Activated naive CD8-positive, alpha-beta T cell treated with anti-CD3 and anti-CD28 coated beads, Interleukin-2, amount 50 U/mL, for 24 hours (primary cell): ENCODE measurements at regions not wholly inside any gene's neighbourhood (a gene's known extent, or its start where the extent isn't known, plus 50 kb on each side); places are given as distances from the start of the nearest gene placed in this dataset.
"Not testable (repeated sequence)": the region's sequence is repeated elsewhere in the genome, so short reads cannot be mapped to it uniquely, and the experiment has no call there.

Source experiments
- ATAC-seq: fragments of 150-1000 bp; cut with Tn5 transposase; one replicate; pipeline ENCODE4 v1.10.0; 2021
- DNase-seq: peaks from one replicate; pipeline ENCODE4 v3.0.0; 2021
- H3K27ac Mint-ChIP-seq: one replicate; pipeline ENCODE4 v1.8.0; 2021; ENCODE audit warnings: mild to moderate bottlenecking, mixed read lengths
- H3K27me3 Mint-ChIP-seq: one replicate; pipeline ENCODE4 v1.8.0; 2021; ENCODE audit warnings: mixed read lengths
- H3K36me3 Mint-ChIP-seq: one replicate; pipeline ENCODE4 v1.8.0; 2021; ENCODE audit warnings: low read depth, mixed read lengths
- H3K4me1 Mint-ChIP-seq: one replicate; pipeline ENCODE4 v1.8.0; 2021; ENCODE audit warnings: mixed read lengths
- H3K4me3 Mint-ChIP-seq: one replicate; pipeline ENCODE4 v1.8.0; 2021; ENCODE audit warnings: mild to moderate bottlenecking, moderate library complexity, mixed read lengths
- H3K9me3 Mint-ChIP-seq: one replicate; pipeline ENCODE4 v1.8.0; 2021; ENCODE audit warnings: mixed read lengths

DNA sequence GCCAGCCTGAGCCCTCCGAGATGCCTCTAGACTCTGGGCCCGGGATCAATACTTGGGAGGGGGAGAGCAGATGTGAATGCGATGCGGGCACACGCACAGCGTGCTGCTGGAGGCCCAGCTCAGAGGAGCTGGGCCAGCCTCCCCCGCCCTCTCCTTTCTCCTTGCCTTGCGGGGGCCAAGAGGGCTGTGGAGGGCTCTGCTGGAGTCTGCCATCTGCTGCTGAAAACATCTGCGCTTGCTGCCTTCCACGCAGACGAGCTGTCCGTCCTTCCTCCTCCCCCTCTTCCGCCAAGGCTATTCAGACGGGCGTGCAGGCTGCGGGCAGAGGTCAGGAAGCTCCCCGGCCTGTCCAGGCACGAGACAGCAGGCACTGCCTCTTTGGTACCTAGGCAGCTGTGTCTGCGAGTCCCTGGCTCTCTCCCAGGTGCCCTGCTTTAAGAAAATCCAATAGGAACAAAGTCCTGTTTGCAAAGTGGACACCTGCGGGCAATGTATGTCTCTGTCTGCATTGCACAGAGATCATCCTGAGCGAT lies 75.2 kb downstream of the SPRING1 start:
- H3K4me3 Mint-ChIP-seq, result no peak overlapping the region
- H3K27ac Mint-ChIP-seq, result no peak overlapping the region
- DNase-seq, result no peak
- no peaks in the 10 kb centered on the region for H3K36me3 Mint-ChIP-seq
- H3K4me1 Mint-ChIP-seq, result peaks cover 1% of the 10 kb centered on the region
- H3K27me3 Mint-ChIP-seq, result peaks cover 8% of the 10 kb centered on the region
- ATAC-seq, result no peak
- H3K9me3 Mint-ChIP-seq, result no peaks in the 10 kb centered on the region

DNA sequence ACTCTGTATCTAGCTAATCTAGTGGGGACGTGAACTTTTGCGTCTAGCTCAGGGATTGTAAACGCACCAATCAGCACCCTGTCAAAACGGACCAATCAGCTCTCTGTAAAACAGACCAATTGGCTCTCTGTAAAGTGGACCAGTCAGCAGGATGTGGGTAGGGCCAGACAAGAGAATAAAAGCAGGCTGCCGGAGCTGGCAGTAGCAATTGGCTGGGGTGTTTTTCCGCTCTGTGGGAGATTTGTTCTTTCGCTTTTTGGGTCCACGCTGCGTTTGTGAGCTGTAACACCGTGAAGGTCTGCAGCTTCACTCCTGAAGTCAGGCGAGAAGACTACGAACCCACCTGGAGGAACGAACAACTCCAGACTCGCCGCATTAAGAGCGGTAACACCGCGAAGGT lies 76.5 kb downstream of the SPRING1 start:
- Mint-ChIP-seq H3K4me1 (peaks cover 1% of the 10 kb centered on the region), H3K27ac (no peak overlapping the region), H3K9me3 (no peaks in the 10 kb centered on the region), H3K36me3 (no peaks in the 10 kb centered on the region), H3K27me3 (peaks cover 8% of the 10 kb centered on the region), H3K4me3 (no peak overlapping the region)
- ATAC-seq, result no peak
- no peak for DNase-seq

DNA sequence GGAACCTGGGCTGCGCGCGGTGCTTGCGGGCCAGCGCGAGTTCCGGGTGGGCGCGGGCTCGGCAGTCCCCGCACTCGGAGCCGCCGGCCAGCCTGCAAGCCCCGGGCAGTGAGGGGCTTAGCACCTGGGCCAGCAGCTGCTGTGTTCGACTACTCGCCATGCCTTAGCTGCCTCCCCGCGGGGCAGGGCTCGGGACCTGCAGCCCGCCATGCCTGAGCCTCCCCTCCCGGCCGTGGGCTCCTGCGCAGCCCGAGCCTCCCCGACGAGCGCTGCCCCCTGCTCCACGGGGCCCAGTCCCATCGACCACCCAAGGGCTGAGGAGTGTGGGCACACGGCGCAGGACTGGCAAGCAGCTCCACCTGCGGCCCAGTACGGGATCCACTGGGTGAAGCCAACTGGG lies 77.1 kb downstream of the SPRING1 start:
- not testable (repeated sequence) for ATAC-seq, H3K27ac Mint-ChIP-seq, H3K27me3 Mint-ChIP-seq, H3K4me1 Mint-ChIP-seq, H3K4me3 Mint-ChIP-seq, DNase-seq, H3K9me3 Mint-ChIP-seq, H3K36me3 Mint-ChIP-seq

DNA sequence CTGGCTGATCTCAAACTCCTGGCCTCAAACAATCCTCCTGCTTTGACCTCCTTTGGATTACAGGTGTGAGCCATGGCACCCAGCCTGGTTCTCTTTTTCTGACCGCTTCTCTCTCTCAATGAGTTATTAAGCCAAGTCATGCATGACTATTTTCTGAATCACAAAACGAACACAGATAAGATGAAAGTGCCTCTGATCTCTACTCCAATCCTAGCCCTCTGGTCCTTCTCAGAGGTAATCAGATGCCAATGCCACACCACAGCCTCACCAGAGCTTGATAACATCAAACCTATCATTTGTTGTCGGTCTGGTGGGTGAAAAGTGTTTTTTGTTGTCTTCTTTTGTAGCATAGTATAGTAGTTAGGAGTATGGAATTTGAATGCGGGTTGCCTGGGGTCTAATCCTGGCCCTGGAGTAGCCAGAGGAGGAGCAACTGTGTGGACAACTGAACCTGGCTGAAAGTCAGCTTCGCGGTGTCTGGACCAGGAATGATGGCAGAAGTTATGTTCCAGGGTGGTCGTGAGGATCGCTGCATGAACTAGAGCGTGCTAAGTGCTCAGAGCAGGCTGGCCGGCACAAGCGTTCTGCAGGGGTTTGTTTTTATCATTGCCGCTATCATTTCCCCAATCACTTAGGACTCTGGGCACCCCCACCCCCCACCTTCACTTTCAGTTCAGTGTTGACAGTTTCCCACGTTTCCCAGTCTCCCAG lies 77.9 kb downstream of the SPRING1 start:
- ATAC-seq (no peak), DNase-seq (no peak)
- no peaks in the 10 kb centered on the region for H3K9me3 Mint-ChIP-seq
- H3K4me3 Mint-ChIP-seq, result no peak overlapping the region
- H3K27me3 Mint-ChIP-seq, result peaks cover 8% of the 10 kb centered on the region
- H3K27ac Mint-ChIP-seq, result no peak overlapping the region
- H3K4me1 Mint-ChIP-seq, result peaks cover 1% of the 10 kb centered on the region
- H3K36me3 Mint-ChIP-seq, result no peaks in the 10 kb centered on the region

DNA sequence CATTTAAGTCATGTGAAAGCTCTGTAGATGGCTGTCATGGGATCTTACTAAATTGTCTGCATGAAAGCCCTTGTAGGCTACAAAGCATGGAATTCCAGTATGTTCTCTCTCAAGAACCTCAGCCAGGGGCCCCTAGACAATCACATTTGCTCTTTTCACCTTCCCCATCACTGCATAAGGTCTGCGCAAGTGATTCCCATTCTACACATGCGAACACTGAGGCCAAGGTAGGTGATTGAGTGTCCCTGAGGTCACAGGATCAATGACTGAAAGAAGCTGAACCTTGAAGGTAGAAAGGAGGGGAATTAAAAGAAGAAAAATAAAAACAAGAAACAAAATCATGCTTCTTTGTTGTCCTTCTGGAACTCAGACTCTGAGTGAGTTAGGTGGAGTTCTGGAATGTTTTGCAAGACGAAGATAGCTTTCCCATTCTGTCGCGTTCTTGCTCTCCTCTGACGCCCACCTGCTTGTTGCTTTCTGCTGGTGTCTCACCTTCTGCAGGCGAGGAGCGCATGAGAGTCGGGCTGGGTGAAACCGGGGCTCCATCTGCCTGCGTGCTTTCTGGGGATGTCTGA lies 79.9 kb downstream of the SPRING1 start:
- H3K4me3 Mint-ChIP-seq, result no peak overlapping the region
- H3K27me3 Mint-ChIP-seq, result peaks cover 8% of the 10 kb centered on the region
- H3K27ac Mint-ChIP-seq, result no peak overlapping the region
- H3K36me3 Mint-ChIP-seq, result no peaks in the 10 kb centered on the region
- H3K4me1 Mint-ChIP-seq, result peaks cover 1% of the 10 kb centered on the region
- H3K9me3 Mint-ChIP-seq, result peaks cover 3% of the 10 kb centered on the region
- no peak for DNase-seq
- no peak for ATAC-seq

DNA sequence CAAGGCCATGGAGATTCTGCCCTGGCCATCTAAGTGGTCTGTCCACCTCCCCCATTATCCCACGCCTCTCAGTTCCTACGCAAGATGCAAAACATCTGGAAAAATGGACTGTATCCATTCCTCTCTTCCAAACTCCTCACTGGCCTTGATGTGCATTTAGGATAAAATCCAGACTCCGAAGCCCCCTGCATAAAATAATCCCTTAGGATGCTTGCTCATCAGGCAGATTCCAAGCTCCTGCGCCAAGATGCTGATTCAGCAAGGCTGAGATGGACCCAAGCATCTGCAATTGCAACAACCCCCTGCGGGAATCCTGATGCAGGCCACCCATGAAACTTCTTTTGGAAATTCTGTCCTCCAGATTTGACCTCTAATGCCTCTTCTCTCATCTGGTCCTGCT lies 81.6 kb downstream of the SPRING1 start:
- Mint-ChIP-seq H3K4me1 (peaks cover 2% of the 10 kb centered on the region), H3K36me3 (no peaks in the 10 kb centered on the region), H3K9me3 (peaks cover 4% of the 10 kb centered on the region), H3K27me3 (peaks cover 8% of the 10 kb centered on the region), H3K27ac (no peak overlapping the region), H3K4me3 (no peak overlapping the region)
- no peak for ATAC-seq
- DNase-seq, result no peak

DNA sequence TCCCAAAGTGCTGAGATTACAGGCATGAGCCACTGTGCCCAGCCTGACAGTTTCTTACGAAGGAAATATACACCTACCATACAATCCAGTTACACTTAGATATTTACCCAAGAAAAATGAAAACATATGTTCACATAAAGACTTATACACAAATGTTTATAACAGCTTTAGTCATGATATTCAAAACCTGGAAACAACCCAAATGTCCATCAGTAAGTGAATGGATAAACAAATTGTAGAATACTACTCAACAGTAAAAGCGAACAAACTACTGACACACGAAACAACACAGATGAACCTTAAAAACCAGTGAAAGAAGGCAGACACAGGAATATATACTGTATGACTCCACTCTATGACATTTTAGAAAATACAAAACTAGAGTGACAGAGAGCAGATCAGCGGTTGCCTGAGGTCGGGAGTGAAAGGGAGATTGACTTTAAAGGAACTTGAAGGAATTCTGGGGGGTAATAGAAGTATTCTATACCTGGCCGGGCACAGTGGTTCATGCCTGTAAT lies 83.6 kb downstream of the SPRING1 start:
- Mint-ChIP-seq H3K27me3 (peaks cover 4% of the 10 kb centered on the region), H3K9me3 (peaks cover 4% of the 10 kb centered on the region), H3K27ac (no peak overlapping the region), H3K36me3 (no peaks in the 10 kb centered on the region), H3K4me1 (peaks cover 3% of the 10 kb centered on the region), H3K4me3 (no peak overlapping the region)
- ATAC-seq, result no peak
- no peak for DNase-seq

DNA sequence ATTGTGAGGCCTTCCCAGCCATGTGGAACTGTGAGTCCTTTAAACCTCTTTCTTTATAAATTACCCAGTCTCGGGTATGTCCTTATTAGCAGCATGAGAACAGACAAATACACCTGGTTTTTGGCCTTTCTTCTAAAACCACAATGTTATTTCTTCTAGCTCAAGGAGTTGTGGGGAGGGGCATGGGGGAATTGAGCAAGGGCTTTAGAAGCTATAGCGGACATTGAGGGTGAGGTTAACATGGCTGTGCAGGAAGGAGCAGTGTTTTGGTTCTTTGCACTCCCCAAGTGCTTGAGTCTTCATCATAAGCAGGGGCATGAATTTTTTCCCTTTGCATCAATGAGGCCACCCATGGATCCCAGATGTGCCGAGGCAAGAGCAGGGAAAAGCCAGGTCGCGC lies 86.8 kb downstream of the SPRING1 start:
- DNase-seq, result no peak
- no peak overlapping the region for H3K4me3 Mint-ChIP-seq
- H3K9me3 Mint-ChIP-seq, result peaks cover 4% of the 10 kb centered on the region
- no peak overlapping the region for H3K27ac Mint-ChIP-seq
- no peaks in the 10 kb centered on the region for H3K36me3 Mint-ChIP-seq
- no peak for ATAC-seq
- H3K27me3 Mint-ChIP-seq, result no peaks in the 10 kb centered on the region
- peaks cover 3% of the 10 kb centered on the region for H3K4me1 Mint-ChIP-seq

DNA sequence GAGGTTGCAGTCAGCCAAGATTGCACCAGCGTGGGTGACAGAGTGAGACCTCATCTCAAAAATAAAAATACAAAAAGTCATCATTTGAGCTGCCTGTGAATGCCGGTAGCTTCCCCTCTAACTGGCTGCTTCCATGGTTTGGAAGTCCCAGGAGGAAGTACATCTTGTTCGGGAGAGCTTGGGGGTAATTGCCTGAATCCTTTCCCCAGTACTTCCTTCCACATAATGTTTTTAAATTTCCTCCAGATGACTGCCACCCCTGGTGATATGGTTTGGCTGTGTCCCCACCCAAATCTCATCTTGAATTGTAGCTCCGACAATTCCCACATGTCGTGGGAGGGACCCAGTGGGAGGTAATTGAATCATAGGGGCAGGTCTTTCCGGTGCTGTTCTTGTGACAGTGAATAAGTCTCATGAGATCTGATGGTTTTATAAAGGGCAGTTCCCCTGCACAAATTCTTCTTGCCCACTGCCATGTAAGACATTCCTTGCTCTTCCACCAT lies 87.2 kb downstream of the SPRING1 start:
- no peak for ATAC-seq
- no peaks in the 10 kb centered on the region for H3K27me3 Mint-ChIP-seq
- H3K4me1 Mint-ChIP-seq, result peaks cover 3% of the 10 kb centered on the region

DNA sequence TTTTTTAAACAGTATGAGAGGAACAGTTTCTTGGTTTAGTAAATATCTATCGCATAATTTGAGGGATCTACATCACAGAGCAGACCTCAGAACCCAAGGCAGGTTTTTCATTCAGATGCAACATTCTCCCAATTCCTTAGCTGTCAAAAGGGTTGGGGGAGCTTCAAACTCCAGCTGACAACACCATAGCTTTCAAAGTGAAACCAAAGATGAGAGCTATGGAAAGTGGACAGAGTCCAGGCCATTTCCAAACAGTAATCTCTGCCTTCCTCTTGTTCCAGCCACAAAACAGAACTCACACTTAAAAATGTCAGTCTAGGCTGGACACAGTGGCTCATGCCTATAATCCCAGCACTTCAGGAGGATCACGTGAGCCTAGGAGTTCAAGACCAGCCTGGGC lies 87.8 kb downstream of the SPRING1 start:
- peaks cover 4% of the 10 kb centered on the region for H3K9me3 Mint-ChIP-seq
- H3K4me1 Mint-ChIP-seq, result peaks cover 3% of the 10 kb centered on the region
- H3K36me3 Mint-ChIP-seq, result no peaks in the 10 kb centered on the region
- H3K27ac Mint-ChIP-seq, result no peak overlapping the region
- DNase-seq (no peak), ATAC-seq (no peak)
- no peaks in the 10 kb centered on the region for H3K27me3 Mint-ChIP-seq
- H3K4me3 Mint-ChIP-seq, result no peak overlapping the region

More for the DNA sequence above, 87.2 kb downstream of the SPRING1 start:
- DNase-seq, result no peak
- Mint-ChIP-seq H3K9me3 (peaks cover 4% of the 10 kb centered on the region), H3K36me3 (no peaks in the 10 kb centered on the region), H3K4me3 (no peak overlapping the region), H3K27ac (no peak overlapping the region)

DNA sequence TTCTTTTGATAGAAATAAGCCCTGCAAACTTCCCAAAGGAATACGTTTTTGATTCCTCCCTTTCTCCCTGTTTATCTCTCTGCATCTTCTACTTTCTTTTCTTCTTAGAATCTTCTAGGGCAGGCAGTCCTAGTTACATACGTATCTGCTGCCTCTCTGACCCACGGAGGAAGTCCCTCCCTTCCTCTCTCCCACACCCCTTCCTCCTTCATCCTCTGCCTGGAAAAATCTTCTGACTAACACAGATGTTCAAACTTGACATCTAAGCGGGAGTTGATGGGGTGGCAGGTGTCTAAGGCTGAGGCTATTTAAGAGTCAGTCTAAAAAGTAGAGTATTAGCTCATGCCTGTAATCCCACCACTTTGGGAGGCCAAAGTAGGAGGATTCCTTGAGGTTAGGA lies 88.6 kb downstream of the MAP1LC3B2 start:
- ATAC-seq, result no peak
- H3K4me3 Mint-ChIP-seq, result no peak overlapping the region
- no peak for DNase-seq
- peaks cover 3% of the 10 kb centered on the region for H3K4me1 Mint-ChIP-seq
- no peaks in the 10 kb centered on the region for H3K27me3 Mint-ChIP-seq
- no peak overlapping the region for H3K27ac Mint-ChIP-seq
- H3K9me3 Mint-ChIP-seq, result no peaks in the 10 kb centered on the region
- H3K36me3 Mint-ChIP-seq, result no peaks in the 10 kb centered on the region

DNA sequence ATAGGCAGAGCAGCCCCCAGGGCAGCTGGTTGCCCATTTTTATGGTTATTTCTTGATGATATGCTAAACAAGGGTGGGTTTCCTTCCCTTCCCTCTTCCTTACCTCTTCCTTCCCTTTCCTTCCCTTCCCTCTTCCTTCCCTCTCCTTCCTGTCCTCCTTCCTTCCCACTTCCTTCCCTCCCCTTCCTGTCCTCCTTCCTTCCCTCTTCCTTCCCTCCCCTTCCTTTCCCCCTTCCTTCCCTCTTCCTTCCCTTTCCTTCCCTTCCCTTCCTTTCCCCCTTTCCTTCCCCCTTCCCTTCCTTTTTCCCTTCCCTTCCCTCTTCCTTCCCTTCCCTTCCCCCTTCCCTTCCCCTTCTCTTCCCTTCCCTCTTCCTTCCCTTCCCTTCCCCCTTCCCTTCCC lies 87.7 kb downstream of the MAP1LC3B2 start:
- ATAC-seq, result no peak
- H3K27me3 Mint-ChIP-seq, result no peaks in the 10 kb centered on the region
- H3K27ac Mint-ChIP-seq, result no peak overlapping the region
- H3K4me1 Mint-ChIP-seq, result peaks cover 3% of the 10 kb centered on the region
- no peak overlapping the region for H3K4me3 Mint-ChIP-seq
- DNase-seq, result no peak
- no peaks in the 10 kb centered on the region for H3K36me3 Mint-ChIP-seq
- H3K9me3 Mint-ChIP-seq, result no peaks in the 10 kb centered on the region

DNA sequence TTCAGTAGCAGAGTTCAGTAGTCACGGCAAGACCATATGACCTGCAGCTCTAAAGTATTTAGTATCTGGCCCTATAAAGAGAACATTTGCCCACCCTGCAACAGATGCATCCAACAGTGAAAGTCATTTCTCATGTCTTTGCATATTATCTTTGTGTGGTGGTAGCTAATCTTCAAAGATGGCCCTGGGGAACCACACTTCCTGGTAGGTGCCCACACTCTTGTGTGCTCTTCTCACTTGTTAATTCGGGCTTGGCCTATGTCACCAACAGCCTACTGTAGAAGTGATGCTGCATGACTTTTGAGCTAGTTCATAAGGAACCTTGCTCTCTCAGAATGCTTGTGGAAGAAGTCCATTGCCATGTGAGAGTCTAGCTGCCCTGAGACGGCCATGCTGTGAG lies 85.6 kb downstream of the MAP1LC3B2 start:
- Mint-ChIP-seq H3K36me3 (no peaks in the 10 kb centered on the region), H3K4me1 (no peaks in the 10 kb centered on the region)

DNA sequence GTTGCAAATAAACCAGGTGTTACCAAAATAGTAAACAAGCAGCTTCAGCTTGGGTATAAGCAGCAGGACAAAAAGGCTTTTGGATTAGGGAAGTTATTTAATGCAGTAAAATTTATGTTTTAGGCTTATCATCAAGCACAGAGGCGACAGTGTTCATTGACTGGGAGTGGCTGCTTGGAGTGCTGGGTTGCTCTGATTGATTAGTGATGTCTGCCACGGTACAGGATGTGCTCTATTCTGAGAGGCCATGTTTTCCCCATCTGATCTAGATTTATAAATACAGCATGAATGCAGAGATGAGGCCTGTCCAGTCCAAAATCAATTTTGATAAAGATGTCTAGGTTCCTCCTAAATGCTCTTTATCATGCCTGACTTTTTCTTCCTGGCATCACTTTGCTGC lies 83.5 kb downstream of the MAP1LC3B2 start:
- no peak for DNase-seq
- H3K9me3 Mint-ChIP-seq, result no peaks in the 10 kb centered on the region

More for the DNA sequence above, 85.6 kb downstream of the MAP1LC3B2 start:
- Mint-ChIP-seq H3K4me3 (no peak overlapping the region), H3K27me3 (no peaks in the 10 kb centered on the region), H3K27ac (no peak overlapping the region), H3K9me3 (no peaks in the 10 kb centered on the region)
- ATAC-seq (no peak), DNase-seq (no peak)

DNA sequence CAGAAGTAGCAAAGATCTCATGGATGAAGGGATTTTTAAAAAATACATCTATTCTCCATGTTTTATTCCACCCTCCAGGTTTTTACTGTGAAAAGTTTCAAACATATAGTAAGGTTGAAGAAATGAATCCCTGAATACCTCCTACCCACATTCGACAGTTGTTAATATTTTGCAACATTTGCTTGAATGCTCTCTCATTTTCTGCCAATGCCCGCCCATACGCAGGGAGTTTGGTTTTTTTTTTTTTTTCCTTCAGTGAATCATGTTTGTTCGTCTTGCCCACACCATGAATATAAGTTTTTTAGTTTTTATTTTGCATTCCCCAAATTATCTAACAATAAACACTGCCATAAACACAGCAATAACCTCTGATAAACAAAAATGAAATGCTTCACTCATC lies 82.9 kb downstream of the MAP1LC3B2 start:
- Mint-ChIP-seq H3K27me3 (no peaks in the 10 kb centered on the region), H3K4me3 (no peak overlapping the region), H3K27ac (no peak overlapping the region), H3K9me3 (no peaks in the 10 kb centered on the region), H3K4me1 (no peaks in the 10 kb centered on the region), H3K36me3 (no peaks in the 10 kb centered on the region)
- ATAC-seq (no peak), DNase-seq (no peak)

More for the DNA sequence above, 83.5 kb downstream of the MAP1LC3B2 start:
- H3K27me3 Mint-ChIP-seq, result no peaks in the 10 kb centered on the region
- no peaks in the 10 kb centered on the region for H3K36me3 Mint-ChIP-seq
- no peak overlapping the region for H3K4me3 Mint-ChIP-seq
- H3K27ac Mint-ChIP-seq, result no peak overlapping the region
- ATAC-seq, result no peak
- no peaks in the 10 kb centered on the region for H3K4me1 Mint-ChIP-seq
